PC-9 (cell line): ENCODE measurements at regions not wholly inside any gene's neighbourhood (a gene's known extent, or its start where the extent isn't known, plus 50 kb on each side); places are given as distances from the start of the nearest gene placed in this dataset.

Experiments used
- BruUV-seq: library from RNA; stranded (reverse); fragments of 400-500 nt; replicated peaks from 2 replicates; lab custom pipeline; 2021; lab: Mats Ljungman, UMichigan
- CTCF ChIA-PET: fragments of 300-600 bp; sonication (Branson Sonifier 250); formaldehyde crosslinking; loops from one replicate; lab custom pipeline; 2022; ENCODE audit warnings: antibody characterized with exemption; lab: Charles Lee
- POLR2A ChIA-PET: fragments of 300-600 bp; sonication (Branson Sonifier 250); formaldehyde crosslinking; loops from one replicate; lab custom pipeline; 2022; ENCODE audit warnings: antibody characterized with exemption; ENCODE audit not compliant: unreplicated experiment; lab: Charles Lee
- DNase-seq, 2 experiments: peaks; one replicate each; pipeline versions ENCODE4 v3.0.0 to v3.0.0-alpha.2; 2015 to 2022; ENCODE audit warnings: mixed read lengths in 1 of 2
- H2AFZ ChIP-seq: fragments of 200-600 bp; sonication (generic); 2 replicates; pipeline ENCODE4 v1.8.1; 2017; ENCODE audit warnings: antibody characterized with exemption
- H3F3A ChIP-seq: fragments of 200-600 bp; sonication (generic); 2 replicates; pipeline ENCODE4 v1.8.1; 2017; ENCODE audit warnings: antibody characterized with exemption, mild to moderate bottlenecking, low read depth; ENCODE audit not compliant: insufficient read depth
- H3K27ac ChIP-seq: fragments of 200-600 bp; sonication (generic); 2 replicates; pipeline ENCODE4 v1.6.1; 2016; ENCODE audit warnings: mixed run types
- H3K27me3 ChIP-seq: fragments of 200-600 bp; sonication (generic); 2 replicates; pipeline ENCODE4 v1.6.1; 2016; ENCODE audit warnings: low read depth, mixed run types; ENCODE audit not compliant: insufficient read depth
- H3K36me3 ChIP-seq: fragments of 200-600 bp; sonication (generic); 2 replicates; pipeline ENCODE4 v1.6.1; 2016; ENCODE audit warnings: low read depth, mixed run types
- H3K4me1 ChIP-seq: fragments of 200-600 bp; sonication (generic); replicated peaks from 2 replicates; pipeline ENCODE4 v1.6.1; 2016; ENCODE audit warnings: mixed run types; ENCODE audit not compliant: insufficient read depth
- H3K4me2 ChIP-seq: fragments of 200-600 bp; sonication (generic); 2 replicates; pipeline ENCODE4 v1.6.1; 2017; ENCODE audit warnings: mixed run types
- H3K4me3 ChIP-seq: fragments of 200-600 bp; sonication (generic); 2 replicates; pipeline ENCODE4 v1.6.1; 2016; ENCODE audit warnings: mixed run types
- H3K79me2 ChIP-seq: fragments of 200-600 bp; sonication (generic); 2 replicates; pipeline ENCODE4 v1.6.1; 2017; ENCODE audit warnings: low read depth, mixed run types
- H3K9me2 ChIP-seq: fragments of 200-600 bp; sonication (generic); 2 replicates; pipeline ENCODE4 v1.8.1; 2017; ENCODE audit warnings: mild to moderate bottlenecking; ENCODE audit not compliant: insufficient read depth
- H3K9me3 ChIP-seq: fragments of 200-600 bp; sonication (generic); 2 replicates; pipeline ENCODE4 v1.8.1; 2016; ENCODE audit warnings: low read depth; ENCODE audit not compliant: insufficient read depth
- H4K20me1 ChIP-seq: fragments of 200-600 bp; sonication (generic); 2 replicates; pipeline ENCODE4 v1.8.1; 2017; ENCODE audit not compliant: insufficient read depth
- CTCF ChIP-seq: fragments of 200-600 bp; sonication (generic); conservative IDR thresholded peaks from 2 replicates; pipeline ENCODE4 v1.6.1; 2017; ENCODE audit warnings: mixed run types, antibody characterized with exemption, mild to moderate bottlenecking, moderate library complexity
- EZH2 ChIP-seq: fragments of 200-600 bp; sonication (generic); IDR thresholded peaks from 2 replicates; pipeline ENCODE4 v1.8.0; 2017; ENCODE audit warnings: antibody characterized with exemption, low read depth
- intact Hi-C: fragments of 100-400 bp; cut with micrococcal nuclease; formaldehyde crosslinking; loops from one replicate; pipeline ENCODE4 v1.10.0; 2022; ENCODE audit not compliant: unreplicated experiment

GRCh38 chr18:28736951-28737350, 560.0 kb upstream of the CDH2 start:
- Histone ChIP-seq H3K9me3 (no peaks in the 10 kb centered on the region), H2AFZ (no peak overlapping the region), H3K36me3 (no peaks in the 10 kb centered on the region), H3K27ac (no peak overlapping the region), H3K9me2 (no peaks in the 10 kb centered on the region), H3K4me2 (no peak overlapping the region), H4K20me1 (no peaks in the 10 kb centered on the region), H3K4me3 (no peak overlapping the region), H3K4me1 (no peaks in the 10 kb centered on the region), H3F3A (no peaks in the 10 kb centered on the region), H3K79me2 (no peaks in the 10 kb centered on the region), H3K27me3 (no peaks in the 10 kb centered on the region)
- CTCF ChIA-PET: no interaction called here
- no peak for TF ChIP-seq CTCF
- TF ChIP-seq EZH2: no peak
- DNase-seq: no peak
- BruUV-seq: no TSS peak
- POLR2A ChIA-PET: no interaction called here
- intact Hi-C loops: no loop called here

- Histone ChIP-seq H3K4me3 (no peak overlapping the region), H3K9me3 (no peaks in the 10 kb centered on the region), H4K20me1 (no peaks in the 10 kb centered on the region), H3F3A (no peaks in the 10 kb centered on the region), H3K9me2 (no peaks in the 10 kb centered on the region), H3K27ac (no peak overlapping the region), H3K27me3 (no peaks in the 10 kb centered on the region), H3K4me2 (no peak overlapping the region), H3K79me2 (no peaks in the 10 kb centered on the region), H2AFZ (no peak overlapping the region), H3K36me3 (no peaks in the 10 kb centered on the region), H3K4me1 (no peaks in the 10 kb centered on the region)
- no TSS peak for BruUV-seq
- POLR2A ChIA-PET: interaction anchor here (0.6 kb wide), 1 partner anchor 947 kb away, joined by 6 read pairs; no protein-coding TSS in a partner anchor
- DNase-seq: no peak
- CTCF ChIA-PET: no interaction called here
- TF ChIP-seq CTCF: no peak
- TF ChIP-seq EZH2: no peak
- intact Hi-C loops: no loop called here
Observed at GRCh38 chr18:28736223-28736622, 559.3 kb upstream of the CDH2 start.

GRCh38 chr18:28735731-28736130, 558.8 kb upstream of the CDH2 start:
- no peaks in the 10 kb centered on the region for H3K9me2 ChIP-seq
- H4K20me1 ChIP-seq: no peaks in the 10 kb centered on the region
- DNase-seq: no peak
- H2AFZ ChIP-seq: no peak overlapping the region
- TF ChIP-seq EZH2 (no peak), CTCF (no peak)
- no peaks in the 10 kb centered on the region for H3K27me3 ChIP-seq
- H3K4me3 ChIP-seq: no peak overlapping the region
- no peak overlapping the region for H3K4me2 ChIP-seq
- intact Hi-C loops: no loop called here
- no peaks in the 10 kb centered on the region for H3K79me2 ChIP-seq
- CTCF ChIA-PET: no interaction called here
- no peaks in the 10 kb centered on the region for H3K9me3 ChIP-seq
- POLR2A ChIA-PET: no interaction called here
- no peaks in the 10 kb centered on the region for H3F3A ChIP-seq
- H3K36me3 ChIP-seq: no peaks in the 10 kb centered on the region
- no peaks in the 10 kb centered on the region for H3K4me1 ChIP-seq
- no peak overlapping the region for H3K27ac ChIP-seq
- BruUV-seq: no TSS peak
